B cell (primary cell): ENCODE measurements at regions not wholly inside any gene's neighbourhood (a gene's known extent, or its start where the extent isn't known, plus 50 kb on each side); places are given as distances from the start of the nearest gene placed in this dataset.

Experiments used
- EZH2 ChIP-seq: IDR thresholded peaks from 2 replicates; pipeline ENCODE4 v1.6.1; 2012; ENCODE audit warnings: borderline replicate concordance, low read depth, mild to moderate bottlenecking, moderate library complexity, low read length; ENCODE audit not compliant: insufficient read depth, poor library complexity, severe bottlenecking
- TF ChIP-seq, protein P1 (sequence below): fragments of 200-600 bp; IDR thresholded peaks from one replicate; pipeline ENCODE4 v1.8.0; 2022; ENCODE audit warnings: antibody characterized with exemption, mild to moderate bottlenecking

DNA sequence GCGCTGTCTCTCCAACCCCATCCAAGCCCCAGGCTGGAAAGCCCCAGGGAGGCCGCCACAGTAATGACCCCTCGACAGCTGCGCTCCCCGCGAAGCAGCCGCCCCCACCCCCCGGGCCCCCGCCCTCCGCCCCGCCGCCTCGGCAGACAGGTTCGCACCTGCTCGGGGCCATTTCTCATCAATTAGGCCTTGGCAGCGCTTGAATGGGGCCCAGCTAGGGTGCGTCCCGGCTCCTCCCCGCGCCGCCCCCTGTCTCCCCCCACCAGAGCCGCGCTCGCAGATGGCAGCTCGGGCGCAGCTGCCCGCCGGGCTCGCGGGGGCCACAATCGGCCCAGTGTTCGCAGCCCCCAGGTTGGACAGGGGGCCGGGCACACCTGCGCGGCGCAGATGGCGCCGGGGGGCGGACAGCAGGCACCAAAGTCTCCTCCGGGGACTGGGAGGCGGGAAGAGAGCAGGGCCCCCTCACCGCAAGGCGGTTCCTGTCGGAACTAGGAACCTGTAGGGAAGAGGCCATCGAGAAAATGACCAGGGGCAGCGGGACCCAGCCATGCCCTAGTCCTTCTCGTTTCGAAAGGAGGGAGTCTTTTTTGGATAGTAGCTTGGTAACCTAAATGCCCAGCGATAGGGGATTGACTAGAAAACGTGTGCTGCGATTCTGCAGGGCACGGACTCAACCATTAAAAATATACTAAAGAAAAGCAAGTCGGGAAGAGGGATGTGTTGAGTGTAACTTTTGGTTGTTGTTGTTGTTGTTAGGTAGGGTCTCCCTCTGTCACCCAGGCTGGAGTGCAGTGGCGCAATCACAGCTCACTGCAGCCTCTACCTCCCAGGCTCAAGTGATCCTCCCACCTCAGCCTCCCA, 83.2 kb upstream of the EYA2 start:
- TF ChIP-seq, protein P1, sequence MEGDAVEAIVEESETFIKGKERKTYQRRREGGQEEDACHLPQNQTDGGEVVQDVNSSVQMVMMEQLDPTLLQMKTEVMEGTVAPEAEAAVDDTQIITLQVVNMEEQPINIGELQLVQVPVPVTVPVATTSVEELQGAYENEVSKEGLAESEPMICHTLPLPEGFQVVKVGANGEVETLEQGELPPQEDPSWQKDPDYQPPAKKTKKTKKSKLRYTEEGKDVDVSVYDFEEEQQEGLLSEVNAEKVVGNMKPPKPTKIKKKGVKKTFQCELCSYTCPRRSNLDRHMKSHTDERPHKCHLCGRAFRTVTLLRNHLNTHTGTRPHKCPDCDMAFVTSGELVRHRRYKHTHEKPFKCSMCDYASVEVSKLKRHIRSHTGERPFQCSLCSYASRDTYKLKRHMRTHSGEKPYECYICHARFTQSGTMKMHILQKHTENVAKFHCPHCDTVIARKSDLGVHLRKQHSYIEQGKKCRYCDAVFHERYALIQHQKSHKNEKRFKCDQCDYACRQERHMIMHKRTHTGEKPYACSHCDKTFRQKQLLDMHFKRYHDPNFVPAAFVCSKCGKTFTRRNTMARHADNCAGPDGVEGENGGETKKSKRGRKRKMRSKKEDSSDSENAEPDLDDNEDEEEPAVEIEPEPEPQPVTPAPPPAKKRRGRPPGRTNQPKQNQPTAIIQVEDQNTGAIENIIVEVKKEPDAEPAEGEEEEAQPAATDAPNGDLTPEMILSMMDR = no peak
- TF ChIP-seq EZH2 = no peak
